GM23248 (cell line): ENCODE measurements at regions not wholly inside any gene's neighbourhood (a gene's known extent, or its start where the extent isn't known, plus 50 kb on each side); places are given as distances from the start of the nearest gene placed in this dataset.
"Not testable (repeated sequence)": the region's sequence is repeated elsewhere in the genome, so short reads cannot be mapped to it uniquely, and the experiment has no call there.

ENCODE experiments used
- DNase-seq: peaks from one replicate; pipeline ENCODE4 v3.0.0-alpha.2; 2015
- H2AFZ ChIP-seq: fragments of 200-600 bp; sonication (generic); 2 replicates; pipeline ENCODE4 v1.6.1; 2016; ENCODE audit warnings: antibody characterized with exemption
- H3F3A ChIP-seq: fragments of 200-600 bp; sonication (generic); 2 replicates; pipeline ENCODE4 v1.6.1; 2016; ENCODE audit warnings: mild to moderate bottlenecking, antibody characterized with exemption, mixed run types; ENCODE audit not compliant: insufficient read depth
- H3K27ac ChIP-seq: fragments of 200-600 bp; sonication (generic); 2 replicates; pipeline ENCODE4 v1.5.1; 2016; ENCODE audit warnings: mild to moderate bottlenecking
- H3K27me3 ChIP-seq: fragments of 200-600 bp; sonication (generic); replicated peaks from 2 replicates; pipeline ENCODE4 v1.6.1; 2016; ENCODE audit warnings: mild to moderate bottlenecking; ENCODE audit not compliant: insufficient read depth
- H3K36me3 ChIP-seq: fragments of 200-600 bp; sonication (generic); 2 replicates; pipeline ENCODE4 v1.6.1; 2016; ENCODE audit warnings: low read depth, mild to moderate bottlenecking
- H3K4me1 ChIP-seq: fragments of 200-600 bp; sonication (generic); 2 replicates; pipeline ENCODE4 v1.6.1; 2016; ENCODE audit warnings: mild to moderate bottlenecking; ENCODE audit not compliant: insufficient read depth
- H3K4me2 ChIP-seq: fragments of 200-600 bp; sonication (generic); one replicate; pipeline ENCODE4 v1.6.1; 2016; ENCODE audit warnings: mild to moderate bottlenecking; ENCODE audit not compliant: unreplicated experiment
- H3K4me3 ChIP-seq: fragments of 200-600 bp; sonication (generic); 2 replicates; pipeline ENCODE4 v1.5.1; 2016; ENCODE audit warnings: mild to moderate bottlenecking
- H3K79me2 ChIP-seq: fragments of 200-600 bp; sonication (generic); 2 replicates; pipeline ENCODE4 v1.6.1; 2016; ENCODE audit warnings: mild to moderate bottlenecking; ENCODE audit not compliant: insufficient read depth
- H3K9ac ChIP-seq: fragments of 200-600 bp; sonication (generic); 2 replicates; pipeline ENCODE4 v1.6.1; 2016; ENCODE audit warnings: mild to moderate bottlenecking
- H3K9me2 ChIP-seq: fragments of 200-600 bp; sonication (generic); 2 replicates; pipeline ENCODE4 v1.6.1; 2016; ENCODE audit warnings: mixed run types, mild to moderate bottlenecking, moderate library complexity; ENCODE audit not compliant: insufficient read depth
- H3K9me3 ChIP-seq: fragments of 200-600 bp; sonication (generic); one replicate; pipeline ENCODE4 v1.6.1; 2017; ENCODE audit warnings: low read depth
- H4K20me1 ChIP-seq: fragments of 200-600 bp; sonication (generic); 2 replicates; pipeline ENCODE4 v1.6.0; 2016; ENCODE audit not compliant: insufficient read depth
- EZH2 ChIP-seq: fragments of 200-600 bp; sonication (generic); IDR thresholded peaks from 2 replicates; pipeline ENCODE4 v1.6.1; 2018; ENCODE audit warnings: antibody characterized with exemption, mild to moderate bottlenecking; ENCODE audit not compliant: insufficient read depth, poor library complexity, severe bottlenecking
- EZH2phosphoT487 ChIP-seq: fragments of 200-600 bp; sonication (generic); IDR thresholded peaks from 2 replicates; pipeline ENCODE4 v1.6.1; 2018; ENCODE audit warnings: antibody characterized with exemption, moderate library complexity, mild to moderate bottlenecking, low read depth; ENCODE audit not compliant: insufficient read depth
- WGBS, 2 experiments: methylation state at CpG; one replicate each; pipeline ENCODE4 v1.1.6; 2015 to 2017; ENCODE audit warnings: low lambda C conversion rate in 2 of 2, low coverage in 1 of 2; ENCODE audit errors: missing lambda C conversion rate in 2 of 2; 5-methylcytosine and 5-hydroxymethylcytosine counted together
- in situ Hi-C: fragments of 300-500 bp; cut with MboI; formaldehyde crosslinking; loops from 2 replicates; pipeline ENCODE4 v1.15.0; 2020

DNA sequence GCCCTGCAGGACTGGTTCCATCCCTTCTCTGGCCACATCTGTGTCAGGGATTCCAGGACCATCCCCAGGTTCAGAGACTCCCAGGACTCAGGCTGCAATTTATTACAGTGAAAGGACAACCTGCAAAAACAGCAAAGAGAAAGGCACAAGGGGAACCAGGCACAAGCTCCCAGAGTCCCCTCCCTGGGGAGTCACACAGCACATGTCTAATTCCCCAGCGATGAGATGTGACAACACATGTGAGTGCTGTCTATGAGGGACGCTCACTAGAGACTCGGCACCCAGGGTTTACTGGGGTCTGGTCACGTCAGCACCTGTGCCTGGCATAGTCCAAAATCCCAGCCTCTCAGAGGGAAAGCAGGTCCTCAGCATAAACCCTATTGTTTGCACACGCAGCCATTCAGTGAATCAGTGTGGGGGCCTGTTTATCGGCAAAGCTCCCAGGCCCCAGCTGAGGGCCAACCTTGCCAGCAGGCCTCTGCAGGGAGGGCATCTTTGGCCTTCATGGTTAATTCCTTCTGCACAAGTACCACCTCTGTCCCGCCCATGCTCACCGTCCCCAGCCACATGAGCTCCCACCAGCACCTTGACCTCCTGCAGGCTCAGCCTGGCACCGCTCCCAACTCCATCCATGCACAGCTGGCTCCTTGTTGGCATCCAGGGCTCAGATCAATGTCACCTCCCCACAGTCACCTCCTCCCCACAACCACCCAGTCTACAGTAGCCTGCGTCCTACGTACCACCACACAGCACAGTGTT is 198.9 kb upstream of the SFSWAP start:
- no peak overlapping the region for H2AFZ ChIP-seq
- no peaks in the 10 kb centered on the region for H3K4me1 ChIP-seq
- H3K27ac ChIP-seq: no peak overlapping the region
- no peaks in the 10 kb centered on the region for H3K9me2 ChIP-seq
- H3K9me3 ChIP-seq: no peaks in the 10 kb centered on the region
- no peaks in the 10 kb centered on the region for H3K36me3 ChIP-seq
- H3K4me2 ChIP-seq: no peak overlapping the region
- no peak for DNase-seq
- H3K4me3 ChIP-seq: no peak overlapping the region
- H3K79me2 ChIP-seq: no peaks in the 10 kb centered on the region
- WGBS, 2 experiments: 86 to 87% methylated on average over 11 of the region's 11 CpGs
- TF ChIP-seq EZH2 (no peak), EZH2phosphoT487 (no peak)
- in situ Hi-C loops: no loop called here
- no peaks in the 10 kb centered on the region for H3F3A ChIP-seq
- no peak overlapping the region for H3K9ac ChIP-seq
- H3K27me3 ChIP-seq: no peaks in the 10 kb centered on the region
- no peaks in the 10 kb centered on the region for H4K20me1 ChIP-seq

GRCh38 chr12:131513606-131514005 is 197.3 kb upstream of the SFSWAP start:
- Histone ChIP-seq H4K20me1 (no peaks in the 10 kb centered on the region), H3K4me3 (no peak overlapping the region), H3F3A (no peaks in the 10 kb centered on the region), H3K4me2 (no peak overlapping the region), H3K4me1 (no peaks in the 10 kb centered on the region), H3K9me3 (no peaks in the 10 kb centered on the region), H3K9ac (no peak overlapping the region), H3K9me2 (no peaks in the 10 kb centered on the region), H3K27ac (no peak overlapping the region), H3K27me3 (no peaks in the 10 kb centered on the region), H3K36me3 (no peaks in the 10 kb centered on the region), H2AFZ (no peak overlapping the region), H3K79me2 (no peaks in the 10 kb centered on the region)
- TF ChIP-seq EZH2phosphoT487 (no peak), EZH2 (no peak)
- in situ Hi-C loops: no loop called here
- 41 to 47% methylated on average over 6 of the region's 6 CpGs for WGBS, 2 experiments
- no peak for DNase-seq

GRCh38 chr12:131520553-131520952 is 190.3 kb upstream of the SFSWAP start:
- H3K9me3 ChIP-seq, DNase-seq, H3K9me2 ChIP-seq, H3K9ac ChIP-seq, H3K27ac ChIP-seq, H3K27me3 ChIP-seq, H3K4me3 ChIP-seq, H3K4me1 ChIP-seq, H3F3A ChIP-seq, H2AFZ ChIP-seq, H3K36me3 ChIP-seq, H3K79me2 ChIP-seq, H3K4me2 ChIP-seq, H4K20me1 ChIP-seq, in situ Hi-C loops: not testable (repeated sequence)
- 39 to 50% methylated on average over 8 of the region's 8 CpGs for WGBS, 2 experiments

DNA sequence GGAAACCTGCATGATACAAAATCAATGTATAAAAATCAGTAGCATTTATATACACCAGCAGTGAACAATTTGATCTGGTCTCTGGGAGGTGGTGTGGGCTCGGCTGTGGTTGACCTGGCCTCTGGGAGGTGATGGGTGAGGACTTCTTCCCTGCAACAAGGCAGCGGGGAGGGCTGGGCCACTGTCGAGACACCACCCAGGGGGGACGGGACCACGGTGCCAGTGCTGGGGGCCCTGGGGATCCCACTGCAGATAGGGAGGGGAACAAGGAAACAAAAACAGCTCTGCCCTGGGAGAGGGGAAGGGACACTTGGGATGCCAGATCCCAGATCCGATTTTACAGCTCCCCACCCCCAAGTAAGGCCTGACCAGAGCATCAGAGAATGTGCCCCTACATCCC is 189.6 kb upstream of the SFSWAP start:
- Histone ChIP-seq H3K9me3 (no peaks in the 10 kb centered on the region), H3F3A (no peaks in the 10 kb centered on the region), H4K20me1 (no peaks in the 10 kb centered on the region), H3K27ac (no peak overlapping the region), H3K4me2 (no peak overlapping the region), H3K79me2 (no peaks in the 10 kb centered on the region), H2AFZ (no peak overlapping the region), H3K9ac (no peak overlapping the region), H3K4me3 (no peak overlapping the region), H3K36me3 (no peaks in the 10 kb centered on the region), H3K27me3 (no peaks in the 10 kb centered on the region), H3K4me1 (no peaks in the 10 kb centered on the region), H3K9me2 (no peaks in the 10 kb centered on the region)
- 38 to 43% methylated on average over 3 to 6 of the region's 6 CpGs for WGBS, 2 experiments
- no peak for DNase-seq
- in situ Hi-C loops: no loop called here
- no peak for TF ChIP-seq EZH2
- no peak for TF ChIP-seq EZH2phosphoT487
